GM12878 (cell line): ENCODE measurements at regions not wholly inside any gene's neighbourhood (a gene's known extent, or its start where the extent isn't known, plus 50 kb on each side); places are given as distances from the start of the nearest gene placed in this dataset.

Source experiments
- ATAC-seq: fragments of 200-7000 bp; cut with Tn5 transposase; 3 replicates; pipeline ENCODE4 v1.9.1; 2020; ENCODE audit warnings: mild to moderate bottlenecking, moderate library complexity
- BruUV-seq: library from RNA; stranded (reverse); fragments of 400-500 nt; replicated peaks from 2 replicates; lab custom pipeline; 2021; lab: Mats Ljungman, UMichigan
- CTCF ChIA-PET: fragments of 300-600 bp; sonication (Branson Sonifier 250); formaldehyde crosslinking; extraction: SDS; loops from one replicate; lab custom pipeline; 2021; ENCODE audit warnings: inconsistent platforms; lab: Yijun Ruan, JAX
- POLR2A ChIA-PET: fragments of 350-600 bp; formaldehyde crosslinking; extraction: SDS; loops from one replicate; lab custom pipeline; 2021; ENCODE audit warnings: inconsistent platforms; lab: Charles Lee
- RAD21 ChIA-PET: fragments of 300-600 bp; sonication (Branson Sonifier 250); formaldehyde crosslinking; loops from one replicate; lab custom pipeline; 2023; ENCODE audit warnings: antibody characterized with exemption; ENCODE audit not compliant: unreplicated experiment; lab: Charles Lee
- SMC1A ChIA-PET: fragments of 300-600 bp; sonication (Branson Sonifier 250); formaldehyde crosslinking; loops from one replicate; lab custom pipeline; 2023; ENCODE audit not compliant: unreplicated experiment, uncharacterized antibody; lab: Charles Lee
- DNase-seq: peaks from one replicate; pipeline ENCODE4 v3.0.0-alpha.2; 2011; ENCODE audit warnings: low read depth, low spot score
- FAIRE-seq: peaks from 3 replicates; lab custom pipeline; 2011; peaks lifted over from hg19 to GRCh38; lab: Jason Lieb, UNC
- H2AFZ ChIP-seq: 2 replicates; pipeline ENCODE4 v1.6.0; 2011; ENCODE audit warnings: low read depth, low read length, control low read depth; ENCODE audit not compliant: control insufficient read depth
- H3K27ac ChIP-seq: 2 replicates; pipeline ENCODE4 v1.5.1; 2011; ENCODE audit warnings: control low read depth; ENCODE audit not compliant: control insufficient read depth, insufficient read depth
- H3K27me3 ChIP-seq, 2 experiments: replicated peaks in 1 of 2; 2 replicates each; pipeline versions ENCODE4 v1.6.0 to v1.6.1; 2011; ENCODE audit warnings: low read length in 1 of 2; ENCODE audit not compliant: control insufficient read depth in 2 of 2, insufficient read depth in 2 of 2
- H3K36me3 ChIP-seq, 2 experiments: 2 replicates each; pipeline ENCODE4 v1.5.1; 2011; ENCODE audit warnings: low read length in 1 of 2; ENCODE audit not compliant: control insufficient read depth in 2 of 2, insufficient read depth in 2 of 2
- H3K4me1 ChIP-seq: 2 replicates; pipeline ENCODE4 v1.6.1; 2011; ENCODE audit warnings: mild to moderate bottlenecking, low read length, moderate library complexity, mixed read lengths; ENCODE audit not compliant: control insufficient read depth, insufficient read depth
- H3K4me2 ChIP-seq: 2 replicates; pipeline ENCODE4 v1.6.0; 2011; ENCODE audit warnings: control low read depth; ENCODE audit not compliant: control insufficient read depth, insufficient read depth
- H3K4me3 ChIP-seq: fragments of 200-600 bp; sonication (generic); 2 replicates; pipeline ENCODE4 v1.5.1; 2016
- H3K79me2 ChIP-seq: 2 replicates; pipeline ENCODE4 v1.6.0; 2011; ENCODE audit warnings: low read length; ENCODE audit not compliant: control insufficient read depth, insufficient read depth
- H3K9ac ChIP-seq: 2 replicates; pipeline ENCODE4 v1.8.0; 2011; ENCODE audit warnings: low read length, control low read depth, mixed read lengths; ENCODE audit not compliant: control insufficient read depth, insufficient read depth
- H3K9me3 ChIP-seq: replicated peaks from 3 replicates; pipeline ENCODE4 v1.5.1; 2011; ENCODE audit warnings: mild to moderate bottlenecking, low read length; ENCODE audit not compliant: control insufficient read depth, insufficient read depth
- H4K20me1 ChIP-seq: 2 replicates; pipeline ENCODE4 v1.6.0; 2011; ENCODE audit not compliant: control insufficient read depth, insufficient read depth
- BCL11A ChIP-seq: IDR thresholded peaks from 2 replicates; pipeline ENCODE4 v1.6.1; 2011; ENCODE audit warnings: low read depth, low read length
- BCL3 ChIP-seq: IDR thresholded peaks from 2 replicates; pipeline ENCODE4 v1.6.1; 2011; ENCODE audit warnings: borderline replicate concordance, low read depth, mild to moderate bottlenecking, moderate library complexity, low read length; ENCODE audit not compliant: insufficient read depth, poor library complexity, severe bottlenecking
- DPF2 ChIP-seq: fragments of 450-650 bp; IDR thresholded peaks from 2 replicates; pipeline ENCODE4 v1.6.1; 2017; ENCODE audit warnings: mild to moderate bottlenecking
- ETV6 ChIP-seq, 2 experiments: fragments of 450-650 bp in 1 of 2; IDR thresholded peaks in 1 of 2; conservative IDR thresholded peaks in 1 of 2; 2 replicates each; pipeline ENCODE4 v1.6.1; 2014; ENCODE audit warnings: antibody characterized with exemption in 1 of 2, borderline replicate concordance in 1 of 2, low read depth in 1 of 2, mild to moderate bottlenecking in 1 of 2, moderate library complexity in 1 of 2
- GATAD2B ChIP-seq: fragments of 450-650 bp; conservative IDR thresholded peaks from 2 replicates; pipeline ENCODE4 v1.6.1; 2017; ENCODE audit warnings: low read depth, mild to moderate bottlenecking, moderate library complexity
- HDGF ChIP-seq: fragments of 450-650 bp; IDR thresholded peaks from 2 replicates; pipeline ENCODE4 v1.6.1; 2016; ENCODE audit warnings: antibody characterized with exemption
- IRF4 ChIP-seq: IDR thresholded peaks from 2 replicates; pipeline ENCODE4 v1.6.1; 2011; ENCODE audit warnings: low read depth, low read length
- JUND ChIP-seq: IDR thresholded peaks from 2 replicates; pipeline ENCODE4 v1.6.1; 2012; ENCODE audit warnings: low read depth, mild to moderate bottlenecking, low read length, improper control_type of control experiment, moderate library complexity
- KAT2A ChIP-seq: conservative IDR thresholded peaks from 2 replicates; pipeline ENCODE4 v1.6.1; 2011; ENCODE audit warnings: low read depth, low read length; ENCODE audit not compliant: control insufficient read depth
- MTA3 ChIP-seq: IDR thresholded peaks from 2 replicates; pipeline ENCODE4 v1.6.1; 2012; ENCODE audit warnings: low read length, inconsistent platforms, borderline replicate concordance
- NBN ChIP-seq: fragments of 450-650 bp; IDR thresholded peaks from 2 replicates; pipeline ENCODE4 v1.6.1; 2016
- POLR2AphosphoS2 ChIP-seq: IDR thresholded peaks from 2 replicates; pipeline ENCODE4 v1.6.1; 2011; ENCODE audit warnings: low read depth, mild to moderate bottlenecking, low read length, improper control_type of control experiment, moderate library complexity
- RAD21 ChIP-seq: IDR thresholded peaks from 2 replicates; pipeline ENCODE4 v1.6.1; 2011; ENCODE audit warnings: mild to moderate bottlenecking, low read depth, low read length, moderate library complexity; ENCODE audit not compliant: insufficient read depth
- RELA ChIP-seq: fragments of 450-650 bp; IDR thresholded peaks from 2 replicates; pipeline ENCODE4 v1.8.0; 2014; ENCODE audit warnings: borderline replicate concordance; ENCODE audit not compliant: partially characterized antibody
- SREBF2 ChIP-seq: IDR thresholded peaks from 2 replicates; pipeline ENCODE4 v1.6.1; 2012; ENCODE audit warnings: mild to moderate bottlenecking, low read length
- STAT1 ChIP-seq: fragments of 450-650 bp; conservative IDR thresholded peaks from 2 replicates; pipeline ENCODE4 v1.6.1; 2014; ENCODE audit warnings: antibody characterized with exemption, mild to moderate bottlenecking
- SUPT20H ChIP-seq: IDR thresholded peaks from 2 replicates; pipeline ENCODE4 v1.6.1; 2011; ENCODE audit warnings: low read depth, mild to moderate bottlenecking, low read length, moderate library complexity, borderline replicate concordance; ENCODE audit not compliant: control insufficient read depth
- WGBS: methylation state at CpG from one replicate; pipeline ENCODE4 v1.1.6; 2016; ENCODE audit warnings: low lambda C conversion rate; ENCODE audit not compliant: insufficient replicate concordance, insufficient coverage; ENCODE audit errors: missing lambda C conversion rate; 5-methylcytosine and 5-hydroxymethylcytosine counted together
- in situ Hi-C: fragments of 300-500 bp; cut with MboI; formaldehyde crosslinking; loops from 9 replicates; pipeline ENCODE4 v1.14.3; 2018; ENCODE audit warnings: mixed read lengths
- intact Hi-C: fragments of 100-400 bp; cut with micrococcal nuclease; formaldehyde crosslinking; loops from one replicate; pipeline ENCODE4 v1.14.2; 2022; ENCODE audit not compliant: unreplicated experiment
- TF ChIP-seq, protein P1 (sequence below): fragments of 450-650 bp; IDR thresholded peaks from 2 replicates; pipeline ENCODE4 v1.6.1; 2017; ENCODE audit warnings: mild to moderate bottlenecking

DNA sequence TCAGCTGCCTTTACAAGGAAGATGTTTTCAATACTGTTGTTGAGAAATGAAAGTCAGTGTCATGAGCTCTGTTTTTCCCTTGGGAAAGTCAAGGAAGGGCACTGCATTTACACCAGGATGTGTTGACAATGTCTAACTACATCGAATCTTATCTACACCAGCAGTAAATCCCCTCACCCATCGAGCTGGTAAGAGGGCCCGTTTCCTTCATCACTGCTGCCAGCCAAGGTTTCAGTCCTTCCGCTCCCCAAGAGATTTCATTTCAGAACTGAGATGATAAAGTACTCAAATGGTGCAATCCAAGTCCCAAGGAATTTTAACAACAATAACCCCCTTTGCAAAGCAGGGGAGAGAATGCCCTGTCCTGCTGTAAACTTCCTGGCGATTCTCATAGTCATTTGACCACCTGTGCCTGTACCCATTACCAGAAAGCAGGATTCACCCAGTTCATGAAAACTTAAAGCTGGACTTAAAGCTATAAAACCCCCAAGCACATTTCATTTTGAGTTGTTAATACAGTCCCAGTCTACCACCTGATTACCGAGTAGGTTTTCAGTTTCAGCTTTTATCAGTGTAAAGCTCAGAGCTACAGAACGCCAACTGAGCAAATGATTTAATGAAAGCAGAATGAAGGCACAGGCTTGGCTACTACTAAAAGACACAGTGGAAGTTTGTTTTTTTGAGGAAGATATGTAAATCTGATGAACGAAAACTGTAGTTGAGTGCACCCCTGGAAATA lies 122.5 kb upstream of the TAB2 start (continued):
- 0 out of 4 replicates have a peak, but pooled peaks of 1 of the 2 experiments have one; percentile 34 for TF ChIP-seq ETV6 (conservative IDR thresholded peaks at IDR 0.05 in 1 of 2, IDR thresholded peaks at IDR 0.05 in 1 of 2; ENCODE audit: borderline replicate concordance in 1 of 2, low read depth in 1 of 2)

DNA sequence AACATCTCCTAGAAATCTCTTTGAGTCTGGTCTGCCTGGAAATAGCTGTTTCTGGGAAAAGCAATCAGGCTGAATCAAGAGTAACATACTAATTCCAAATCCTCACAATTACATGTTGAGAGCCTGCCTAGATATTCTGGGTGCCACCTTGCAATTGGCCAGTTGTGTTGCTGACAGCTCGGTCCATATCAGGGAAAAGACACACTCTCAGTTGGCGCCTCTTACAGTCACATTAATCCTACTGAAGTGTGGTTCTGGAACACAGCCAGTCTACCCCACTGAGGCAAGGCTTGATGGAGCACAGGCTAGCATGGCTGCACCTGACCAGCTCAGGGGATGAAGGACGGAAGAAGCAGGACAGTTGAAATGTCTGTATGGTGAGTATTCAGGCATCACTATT lies 121.4 kb upstream of the TAB2 start:
- RAD21 ChIA-PET = interaction anchor here (1.0 to 2.6 kb wide), 16 partner anchors 10 to 271 kb away, joined by 3 to 20 read pairs (median 4); no protein-coding TSS in a partner anchor
- BruUV-seq = no TSS peak
- FAIRE-seq = no peak
- H3K27me3 ChIP-seq = no peaks in the 10 kb centered on the region
- H3K4me3 ChIP-seq = no peak overlapping the region
- no peak overlapping the region for H2AFZ ChIP-seq
- 73% methylated on average over 3 of the region's 3 CpGs for WGBS
- in situ Hi-C loops (no loop called here), intact Hi-C loops (no loop called here)
- no peak overlapping the region for H3K27ac ChIP-seq
- H3K9me3 ChIP-seq = no peaks in the 10 kb centered on the region
- SMC1A ChIA-PET = interaction anchor here (0.6 to 7.2 kb wide), 36 partner anchors 8 to 323 kb away, joined by 3 to 116 read pairs (median 5); no protein-coding TSS in a partner anchor
- ATAC-seq = no peak
- H3K36me3 ChIP-seq = no peaks in the 10 kb centered on the region
- POLR2A ChIA-PET = interaction anchor here (0.9 to 1.5 kb wide), 7 partner anchors 20 to 149 kb away, joined by 3 to 6 read pairs (median 3); no protein-coding TSS in a partner anchor
- no peak for DNase-seq
- peaks cover 5% of the 10 kb centered on the region for H3K4me1 ChIP-seq
- no peak overlapping the region for H3K4me2 ChIP-seq
- CTCF ChIA-PET = interaction anchor here (0.9 to 5.6 kb wide), 8 partner anchors 31 to 237 kb away, joined by 3 to 40 read pairs (median 4); no protein-coding TSS in a partner anchor
- H3K9ac ChIP-seq = no peak overlapping the region
- H4K20me1 ChIP-seq = no peaks in the 10 kb centered on the region
- H3K79me2 ChIP-seq = no peaks in the 10 kb centered on the region
- TF ChIP-seq HDGF = no peak
- no peak for TF ChIP-seq KAT2A
- TF ChIP-seq, protein P1, sequence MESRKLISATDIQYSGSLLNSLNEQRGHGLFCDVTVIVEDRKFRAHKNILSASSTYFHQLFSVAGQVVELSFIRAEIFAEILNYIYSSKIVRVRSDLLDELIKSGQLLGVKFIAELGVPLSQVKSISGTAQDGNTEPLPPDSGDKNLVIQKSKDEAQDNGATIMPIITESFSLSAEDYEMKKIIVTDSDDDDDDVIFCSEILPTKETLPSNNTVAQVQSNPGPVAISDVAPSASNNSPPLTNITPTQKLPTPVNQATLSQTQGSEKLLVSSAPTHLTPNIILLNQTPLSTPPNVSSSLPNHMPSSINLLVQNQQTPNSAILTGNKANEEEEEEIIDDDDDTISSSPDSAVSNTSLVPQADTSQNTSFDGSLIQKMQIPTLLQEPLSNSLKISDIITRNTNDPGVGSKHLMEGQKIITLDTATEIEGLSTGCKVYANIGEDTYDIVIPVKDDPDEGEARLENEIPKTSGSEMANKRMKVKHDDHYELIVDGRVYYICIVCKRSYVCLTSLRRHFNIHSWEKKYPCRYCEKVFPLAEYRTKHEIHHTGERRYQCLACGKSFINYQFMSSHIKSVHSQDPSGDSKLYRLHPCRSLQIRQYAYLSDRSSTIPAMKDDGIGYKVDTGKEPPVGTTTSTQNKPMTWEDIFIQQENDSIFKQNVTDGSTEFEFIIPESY = no peak
- no peak for TF ChIP-seq SUPT20H
- TF ChIP-seq IRF4 = no peak
- no peak for TF ChIP-seq DPF2
- TF ChIP-seq BCL3 = no peak
- TF ChIP-seq STAT1 = no peak
- no peak for TF ChIP-seq MTA3
- TF ChIP-seq RAD21 = no peak
- no peak for TF ChIP-seq GATAD2B
- no peak for TF ChIP-seq NBN
- TF ChIP-seq SREBF2 = no peak
- no peak for TF ChIP-seq RELA
- no peak for TF ChIP-seq POLR2AphosphoS2
- no peak for TF ChIP-seq JUND
- no peak for TF ChIP-seq BCL11A
